ENCODE measurements at regions not wholly inside any gene's neighbourhood (a gene's known extent, or its start where the extent isn't known, plus 50 kb on each side); places are given as distances from the start of the nearest gene placed in this dataset.
"Not testable (repeated sequence)": the region's sequence is repeated elsewhere in the genome, so short reads cannot be mapped to it uniquely, and the experiment has no call there.

DNA sequence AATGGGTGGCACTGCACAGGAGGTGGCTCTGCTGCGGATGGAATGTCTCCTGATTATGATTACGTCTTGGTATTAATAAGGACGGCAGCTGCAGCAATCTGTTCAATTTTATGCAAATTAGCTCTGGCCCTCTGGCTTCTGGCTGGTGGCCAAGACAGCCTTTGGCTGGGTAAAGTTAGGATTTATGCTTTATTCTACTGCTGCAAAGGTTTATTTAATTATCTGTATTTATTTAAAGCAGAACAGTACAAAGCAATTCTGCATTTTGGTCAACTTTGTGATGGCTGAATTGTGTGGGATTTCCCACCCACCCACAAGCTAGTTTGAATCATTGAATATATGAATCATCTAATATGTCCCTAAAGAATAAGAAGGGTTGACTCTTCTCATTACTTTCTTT is 745.6 kb upstream of the FAM241A start:
- DNase-seq (ENCODE audit: low spot score), result no peak

- DNase-seq (ENCODE audit: low spot score), result no peak
These were observed 744.5 kb upstream of the FAM241A start for GRCh38 chr4:111400741-111401140.

- no peak for DNase-seq (ENCODE audit: low spot score)
These were observed 740.6 kb upstream of the FAM241A start for GRCh38 chr4:111404673-111405072.

DNA sequence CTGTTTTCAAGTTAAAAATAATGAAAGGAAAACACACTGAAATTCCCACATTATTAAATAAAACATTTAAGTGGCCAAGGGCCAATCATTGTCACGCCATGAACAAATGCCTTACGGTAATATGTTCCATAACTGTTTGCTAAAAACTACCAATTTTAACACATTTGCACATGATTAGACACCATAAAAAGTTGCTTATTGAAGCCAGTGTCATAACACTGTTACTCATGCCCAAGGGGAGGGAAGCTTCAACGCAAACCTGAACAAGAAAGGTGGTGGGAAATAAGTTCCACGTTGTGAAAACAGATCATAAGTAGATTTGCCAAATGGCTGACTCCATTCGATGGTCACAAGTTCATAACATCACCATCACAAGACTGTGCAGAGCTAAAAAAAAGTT is 739.3 kb upstream of the FAM241A start:
- DNase-seq (ENCODE audit: low spot score), result no peak

DNA sequence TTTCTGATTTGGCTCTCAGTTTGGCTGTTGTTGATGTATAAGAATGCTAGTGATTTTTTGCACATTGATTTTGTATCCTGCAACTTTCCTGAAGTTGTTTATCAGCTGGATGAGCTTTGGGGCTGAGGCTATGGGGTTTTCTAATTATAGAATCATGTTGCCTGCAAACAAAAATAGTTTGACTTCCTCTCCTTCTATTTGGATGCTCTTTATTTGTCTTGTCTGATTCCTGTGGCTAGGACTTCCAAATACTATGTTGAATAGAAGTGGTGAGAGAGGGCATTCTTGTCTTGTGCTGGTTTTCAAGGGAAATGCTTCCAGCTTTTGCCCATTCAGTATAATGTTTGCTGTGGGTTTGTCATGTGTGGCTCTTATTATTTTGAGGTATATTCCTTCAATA is 734.7 kb upstream of the FAM241A start:
- no peak for DNase-seq (ENCODE audit: low spot score)

DNA sequence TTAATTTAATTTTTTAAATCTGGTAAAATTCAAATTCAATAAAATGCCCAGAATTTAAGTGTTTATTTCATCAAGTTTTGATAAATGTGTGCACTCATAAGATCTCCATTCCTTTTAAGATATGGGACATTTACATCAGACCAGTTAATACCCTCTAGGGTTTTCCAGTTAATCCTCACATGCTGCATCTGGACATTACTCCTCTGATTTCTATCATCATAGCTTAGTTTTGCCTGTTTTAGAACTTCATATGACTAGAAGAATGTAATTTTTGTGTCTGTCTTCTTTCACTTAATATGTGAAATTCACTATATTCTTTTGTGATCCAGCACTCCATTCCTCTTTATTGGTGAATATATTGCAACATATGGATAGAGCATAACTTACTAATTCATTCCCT is 727.7 kb upstream of the FAM241A start:
- DNase-seq (ENCODE audit: low spot score), result no peak

GRCh38 chr4:111433441-111433840 is 711.8 kb upstream of the FAM241A start:
- no peak for DNase-seq (ENCODE audit: low spot score)

- DNase-seq (ENCODE audit: low spot score), result no peak
These were observed 710.7 kb upstream of the FAM241A start for GRCh38 chr4:111434586-111434985.

GRCh38 chr4:111435986-111436744 is 709.1 kb upstream of the FAM241A start:
- DNase-seq (ENCODE audit: low spot score), result no peak

DNA sequence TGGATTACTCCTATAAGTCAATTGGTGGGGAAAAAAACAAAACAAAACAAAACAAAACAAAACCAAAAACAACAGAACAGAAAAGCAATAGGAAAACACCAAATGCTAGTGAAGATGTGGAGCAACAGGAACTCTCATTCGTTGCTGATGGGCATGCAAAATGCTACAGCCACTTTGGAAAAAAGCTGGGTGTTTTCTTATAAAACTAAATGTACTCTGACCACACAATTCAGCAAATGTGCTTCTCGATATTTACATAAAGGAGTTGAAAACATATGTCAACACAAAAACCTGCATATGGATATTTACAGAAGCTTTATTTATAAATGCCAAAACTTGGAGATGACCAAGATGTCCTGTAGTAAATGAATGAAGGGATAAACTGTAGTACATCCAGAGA is 703.6 kb upstream of the FAM241A start:
- no peak for DNase-seq (ENCODE audit: low spot score)

DNA sequence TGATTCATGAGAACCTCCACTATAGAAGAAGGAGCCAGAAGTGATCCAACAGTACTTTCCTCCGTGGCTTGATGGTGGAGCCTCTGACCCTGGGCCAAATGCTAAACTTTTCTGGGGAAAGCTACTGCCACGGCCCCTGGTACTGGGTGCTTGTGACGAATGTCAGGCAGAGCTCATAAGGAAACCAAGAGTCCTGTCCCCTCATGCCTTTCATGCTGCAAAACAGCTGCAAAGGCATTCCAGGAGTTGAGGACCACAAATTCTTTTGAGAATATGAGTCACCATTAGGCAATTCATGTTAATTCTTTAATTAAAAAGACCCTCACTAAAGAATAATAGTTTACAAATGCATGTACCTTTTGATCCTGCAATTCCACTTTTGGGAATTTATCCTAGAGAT is 700.4 kb upstream of the FAM241A start:
- DNase-seq (ENCODE audit: low spot score), result not testable (repeated sequence)

GRCh38 chr4:111449657-111450056 is 695.6 kb upstream of the FAM241A start:
- DNase-seq (ENCODE audit: low spot score), result no peak

- DNase-seq (ENCODE audit: low spot score), result no peak
These were observed 694.4 kb upstream of the FAM241A start for GRCh38 chr4:111450867-111451266.

DNA sequence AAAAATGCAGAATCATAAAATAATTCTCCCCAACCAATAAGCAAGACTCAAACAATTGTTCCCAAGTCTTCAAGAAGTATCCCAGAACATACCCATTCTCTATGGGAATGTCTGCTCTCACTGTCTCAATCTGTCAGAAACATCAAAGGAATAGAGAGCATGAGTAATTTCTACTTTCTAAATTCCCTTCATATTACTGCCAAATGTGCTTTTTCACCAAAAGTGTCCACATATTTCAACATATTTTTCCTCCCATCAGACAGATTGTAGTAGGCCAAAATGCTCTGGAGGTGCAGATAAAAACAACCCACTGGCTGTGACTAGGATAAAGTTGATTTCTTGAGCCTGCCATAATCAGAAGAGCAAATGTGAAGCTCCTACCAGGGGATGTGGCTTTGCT is 692.0 kb upstream of the FAM241A start:
- DNase-seq (ENCODE audit: low spot score), result no peak

GRCh38 chr4:111454961-111455360 is 690.3 kb upstream of the FAM241A start:
- DNase-seq (ENCODE audit: low spot score), result no peak

- DNase-seq (ENCODE audit: low spot score), result no peak
These were observed 680.8 kb upstream of the FAM241A start for GRCh38 chr4:111464251-111465045.

GRCh38 chr4:111466811-111467604 is 678.2 kb upstream of the FAM241A start:
- DNase-seq (ENCODE audit: low spot score), result no peak

DNA sequence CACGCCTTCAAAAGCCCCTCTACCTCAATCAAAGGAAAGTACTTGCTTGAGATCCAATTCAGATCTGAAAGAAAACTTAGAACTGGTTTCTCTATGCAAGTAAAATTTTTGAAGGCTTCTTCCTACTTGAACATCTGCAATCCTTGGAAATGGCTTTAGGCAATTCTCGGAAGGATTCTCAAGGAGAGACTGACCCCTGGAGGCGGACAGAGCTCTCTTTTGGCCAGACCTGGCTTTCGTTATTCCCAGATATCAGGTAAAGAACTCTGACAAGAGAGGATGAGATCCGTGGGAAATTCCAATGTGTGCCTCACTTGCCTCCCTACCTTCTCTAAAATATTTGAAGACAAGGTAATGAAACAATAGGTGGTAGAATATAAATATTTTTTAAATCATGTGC is 670.3 kb upstream of the FAM241A start:
- no peak for DNase-seq (ENCODE audit: low spot score)

- no peak for DNase-seq (ENCODE audit: low spot score)
These were observed 669.6 kb upstream of the FAM241A start for GRCh38 chr4:111475666-111476065.

- no peak for DNase-seq (ENCODE audit: low spot score)
These were observed 664.7 kb upstream of the FAM241A start for GRCh38 chr4:111480510-111480909.

GRCh38 chr4:111483375-111484169 is 661.7 kb upstream of the FAM241A start:
- no peak for DNase-seq (ENCODE audit: low spot score)

GRCh38 chr4:111492496-111492895 is 652.8 kb upstream of the FAM241A start:
- DNase-seq (ENCODE audit: low spot score), result no peak
